ENCODE measurements at regions not wholly inside any gene's neighbourhood (a gene's known extent, or its start where the extent isn't known, plus 50 kb on each side); places are given as distances from the start of the nearest gene placed in this dataset.
"Not testable (repeated sequence)": the region's sequence is repeated elsewhere in the genome, so short reads cannot be mapped to it uniquely, and the experiment has no call there.

GRCh38 chr5:85173469-85173868 is 788.8 kb upstream of the EDIL3 start:
- DNase-seq, result no peak

- no peak for DNase-seq
Observed at GRCh38 chr5:85182344-85182743, 797.7 kb upstream of the EDIL3 start.

GRCh38 chr5:85204289-85204688 is 819.6 kb upstream of the EDIL3 start:
- DNase-seq, result no peak

GRCh38 chr5:85205430-85205829 is 820.8 kb upstream of the EDIL3 start:
- DNase-seq, result no peak

- DNase-seq, result no peak
Observed at GRCh38 chr5:85225388-85225787, 840.7 kb upstream of the EDIL3 start.

GRCh38 chr5:85249204-85249603 is 864.5 kb upstream of the EDIL3 start:
- no peak for DNase-seq

GRCh38 chr5:85263125-85263524 is 878.4 kb upstream of the EDIL3 start:
- no peak for DNase-seq

GRCh38 chr5:85266692-85267091 is 882.0 kb upstream of the EDIL3 start:
- no peak for DNase-seq

GRCh38 chr5:85268194-85268593 is 883.5 kb upstream of the EDIL3 start:
- DNase-seq, result no peak

GRCh38 chr5:85278193-85278592 is 893.5 kb upstream of the EDIL3 start:
- no peak for DNase-seq

GRCh38 chr5:85288914-85289313 is 904.2 kb upstream of the EDIL3 start:
- DNase-seq, result no peak

GRCh38 chr5:85293145-85293785 is 908.6 kb upstream of the EDIL3 start:
- DNase-seq, result no peak

- DNase-seq, result no peak
Observed at GRCh38 chr5:85304524-85304923, 919.8 kb upstream of the EDIL3 start.

- no peak for DNase-seq
Observed at GRCh38 chr5:85305766-85306165, 921.1 kb upstream of the EDIL3 start.

GRCh38 chr5:85311536-85311935 is 926.9 kb upstream of the EDIL3 start:
- no peak for DNase-seq

GRCh38 chr5:85320495-85320894 is 935.8 kb upstream of the EDIL3 start:
- no peak for DNase-seq

- no peak for DNase-seq
Observed at GRCh38 chr5:85333276-85333675, 948.6 kb upstream of the EDIL3 start.

- DNase-seq, result no peak
Observed at GRCh38 chr5:85337435-85337834, 952.8 kb upstream of the EDIL3 start.

GRCh38 chr5:85340790-85341189 is 956.1 kb upstream of the EDIL3 start:
- no peak for DNase-seq

- no peak for DNase-seq
Observed at GRCh38 chr5:85345818-85346217, 961.1 kb upstream of the EDIL3 start.

GRCh38 chr5:85357309-85357708 is 972.6 kb upstream of the EDIL3 start:
- no peak for DNase-seq

GRCh38 chr5:85375525-85375924 is 990.8 kb upstream of the EDIL3 start:
- no peak for DNase-seq

- DNase-seq, result no peak
Observed at GRCh38 chr5:85388770-85389169, 1004.1 kb upstream of the EDIL3 start.

- DNase-seq, result not testable (repeated sequence)
Observed at GRCh38 chr5:85392309-85392708, 1007.6 kb upstream of the EDIL3 start.

GRCh38 chr5:85395526-85395925 is 1010.8 kb upstream of the EDIL3 start:
- DNase-seq, result no peak

GRCh38 chr5:85397451-85397850 is 1012.8 kb upstream of the EDIL3 start:
- DNase-seq, result no peak
